HAP-1 (cell line): ENCODE measurements at regions not wholly inside any gene's neighbourhood (a gene's known extent, or its start where the extent isn't known, plus 50 kb on each side); places are given as distances from the start of the nearest gene placed in this dataset.
A peak's percentile ranks its signal among the peaks of the same experiment; 100 is the strongest.
"Not testable (repeated sequence)": the region's sequence is repeated elsewhere in the genome, so short reads cannot be mapped to it uniquely, and the experiment has no call there.

ENCODE experiments used
- DNase-seq, 2 experiments: peaks; one replicate each; pipeline ENCODE4 v3.0.0-alpha.2; 2016 to 2020; ENCODE audit warnings: low spot score in 2 of 2
- H3K27me3 ChIP-seq: fragments of 250-450 bp; sonication (Bioruptor Pico); 2 replicates; pipeline ENCODE4 v1.5.1; 2020; ENCODE audit warnings: low read depth, mild to moderate bottlenecking, moderate library complexity
- H3K36me3 ChIP-seq: fragments of 250-450 bp; sonication (Bioruptor Pico); replicated peaks from 2 replicates; pipeline ENCODE4 v1.5.1; 2020; ENCODE audit warnings: mild to moderate bottlenecking
- H3K4me1 ChIP-seq: fragments of 250-450 bp; sonication (Bioruptor Pico); 2 replicates; pipeline ENCODE4 v1.5.1; 2020; ENCODE audit warnings: mild to moderate bottlenecking
- H3K4me3 ChIP-seq: fragments of 250-450 bp; sonication (Bioruptor Pico); 2 replicates; pipeline ENCODE4 v1.5.1; 2020; ENCODE audit warnings: mild to moderate bottlenecking, moderate library complexity
- H3K9me3 ChIP-seq: fragments of 250-450 bp; sonication (Bioruptor Pico); 2 replicates; pipeline ENCODE4 v1.5.1; 2020; ENCODE audit warnings: mild to moderate bottlenecking, moderate library complexity
- in situ Hi-C: fragments of 300-500 bp; cut with MboI; formaldehyde crosslinking; loops from 3 replicates; pipeline ENCODE4 v1.14.3; 2020; ENCODE audit warnings: low sequenced_read_pairs, inconsistent platforms, mixed read lengths

DNA sequence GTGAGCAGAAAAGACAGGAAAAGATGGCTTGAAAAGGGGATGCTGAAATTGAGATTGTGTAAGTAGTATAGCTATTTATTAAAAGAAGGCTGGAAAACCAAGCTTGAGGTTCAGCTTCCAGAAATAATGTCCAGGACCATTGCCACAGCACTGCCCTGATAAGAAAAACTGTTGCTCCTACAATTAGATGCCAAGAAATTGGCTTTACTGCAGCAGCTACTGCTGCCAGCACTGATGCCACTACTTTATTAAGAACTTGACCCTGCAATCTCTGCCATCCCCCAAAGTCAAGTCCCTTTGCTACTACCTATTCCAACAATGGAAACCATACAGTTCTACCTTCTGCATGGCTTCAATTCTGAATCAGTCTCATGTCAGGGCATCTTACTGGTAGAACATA is 130.0 kb upstream of the VAMP7 start:
- Histone ChIP-seq H3K36me3 (no peaks in the 10 kb centered on the region), H3K4me3 (no peak overlapping the region), H3K9me3 (no peaks in the 10 kb centered on the region), H3K27me3 (peaks cover 2% of the 10 kb centered on the region; the same call in 1 of the 2 replicates), H3K4me1 (peaks cover 3% of the 10 kb centered on the region; the same call in 1 of the 2 replicates)
- in situ Hi-C loops = no loop called here
- DNase-seq = no peak

DNA sequence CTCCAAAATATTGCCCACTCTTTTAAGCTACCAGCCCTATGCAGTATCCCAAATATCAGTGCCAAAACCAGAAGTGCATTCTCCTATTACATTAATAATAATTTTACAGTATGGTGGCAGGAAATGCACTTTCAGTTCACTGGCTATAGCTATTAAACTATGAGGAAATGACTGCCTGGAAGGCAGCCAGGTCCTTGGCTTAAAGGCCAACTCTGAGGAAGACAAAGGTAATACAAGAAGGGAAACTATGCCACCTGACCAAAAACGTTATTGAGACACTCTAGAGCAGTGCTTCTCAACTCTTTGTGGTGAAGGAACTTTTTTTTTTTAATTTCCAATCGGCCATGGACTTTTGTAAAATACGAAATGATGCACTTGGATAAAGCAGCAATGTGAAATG is 133.6 kb upstream of the VAMP7 start:
- Histone ChIP-seq H3K36me3 (no peaks in the 10 kb centered on the region), H3K9me3 (no peaks in the 10 kb centered on the region), H3K27me3 (no peaks in the 10 kb centered on the region), H3K4me3 (no peak overlapping the region), H3K4me1 (no peaks in the 10 kb centered on the region)
- no peak for DNase-seq
- in situ Hi-C loops = no loop called here

DNA sequence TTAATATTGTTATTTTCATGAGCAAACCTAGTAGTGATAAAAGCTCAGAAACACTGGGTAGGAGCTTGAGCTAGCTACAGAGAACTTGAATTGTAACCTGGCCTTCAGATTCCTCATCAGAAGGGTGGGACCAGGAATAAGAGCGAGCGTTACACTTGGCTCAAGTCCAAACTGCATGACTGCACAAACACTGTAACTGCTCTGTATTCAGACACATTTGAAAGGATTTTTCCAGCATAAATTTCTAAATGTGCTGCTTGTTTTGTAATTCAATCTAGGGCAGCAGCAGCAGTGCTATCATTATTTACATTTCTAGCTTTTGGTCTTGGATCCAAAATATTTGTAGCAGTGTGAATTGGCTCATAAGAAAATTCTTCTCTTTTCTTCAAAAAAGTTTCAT is 133.0 kb upstream of the TMLHE start:
- DNase-seq = peak; percentile 65 to 67
- H3K36me3 ChIP-seq = no peaks in the 10 kb centered on the region
- no peak overlapping the region for H3K4me3 ChIP-seq
- no peaks in the 10 kb centered on the region for H3K4me1 ChIP-seq
- H3K9me3 ChIP-seq = no peaks in the 10 kb centered on the region
- no peaks in the 10 kb centered on the region for H3K27me3 ChIP-seq
- in situ Hi-C loops = no loop called here

DNA sequence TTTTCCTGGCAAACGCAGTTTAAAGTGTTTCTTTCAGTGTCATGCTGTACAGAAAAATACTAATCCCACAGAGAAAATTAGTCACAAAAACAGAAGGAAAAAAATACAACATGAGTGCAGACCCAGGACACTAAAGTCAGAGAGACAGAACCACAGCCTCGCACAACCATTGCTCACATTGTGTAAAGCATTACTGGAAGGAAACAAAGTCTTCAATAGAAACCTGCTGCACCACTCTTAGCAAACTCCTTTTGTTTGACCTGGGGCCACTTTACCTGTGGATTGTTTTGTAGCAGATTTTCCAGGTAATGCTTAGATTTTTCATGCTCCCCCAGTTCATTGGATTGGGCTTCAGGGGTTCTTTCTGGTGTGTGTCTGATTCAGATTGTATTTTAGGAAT is 131.8 kb upstream of the TMLHE start:
- no peaks in the 10 kb centered on the region for H3K36me3 ChIP-seq
- in situ Hi-C loops = no loop called here
- no peak for DNase-seq

DNA sequence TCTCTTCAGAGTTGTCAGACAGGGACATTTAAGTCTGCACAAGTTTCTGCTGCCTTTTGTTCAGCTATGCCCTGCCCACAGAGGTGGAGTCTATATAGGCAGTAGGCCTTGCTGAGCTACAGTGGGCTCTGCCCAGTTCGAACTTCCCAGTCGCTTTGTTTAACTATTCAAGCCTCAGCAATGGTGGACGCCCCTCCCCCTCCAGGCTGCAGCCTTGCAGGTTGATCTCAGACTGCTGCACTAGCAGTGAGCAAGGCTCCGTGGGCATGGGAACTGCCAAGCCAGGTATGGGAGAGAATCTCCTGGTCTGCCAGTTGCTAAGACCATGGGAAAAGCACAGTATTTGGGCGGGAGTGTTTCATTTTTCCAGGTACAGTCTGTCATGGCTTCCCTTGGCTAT is 115.6 kb upstream of the TMLHE start:
- H3K4me3 ChIP-seq, H3K36me3 ChIP-seq, H3K4me1 ChIP-seq, H3K27me3 ChIP-seq, H3K9me3 ChIP-seq, in situ Hi-C loops, DNase-seq: not testable (repeated sequence)

More for the DNA sequence above, 131.8 kb upstream of the TMLHE start:
- no peaks in the 10 kb centered on the region for H3K9me3 ChIP-seq
- H3K4me3 ChIP-seq = no peak overlapping the region
- H3K4me1 ChIP-seq = no peaks in the 10 kb centered on the region
- H3K27me3 ChIP-seq = no peaks in the 10 kb centered on the region

DNA sequence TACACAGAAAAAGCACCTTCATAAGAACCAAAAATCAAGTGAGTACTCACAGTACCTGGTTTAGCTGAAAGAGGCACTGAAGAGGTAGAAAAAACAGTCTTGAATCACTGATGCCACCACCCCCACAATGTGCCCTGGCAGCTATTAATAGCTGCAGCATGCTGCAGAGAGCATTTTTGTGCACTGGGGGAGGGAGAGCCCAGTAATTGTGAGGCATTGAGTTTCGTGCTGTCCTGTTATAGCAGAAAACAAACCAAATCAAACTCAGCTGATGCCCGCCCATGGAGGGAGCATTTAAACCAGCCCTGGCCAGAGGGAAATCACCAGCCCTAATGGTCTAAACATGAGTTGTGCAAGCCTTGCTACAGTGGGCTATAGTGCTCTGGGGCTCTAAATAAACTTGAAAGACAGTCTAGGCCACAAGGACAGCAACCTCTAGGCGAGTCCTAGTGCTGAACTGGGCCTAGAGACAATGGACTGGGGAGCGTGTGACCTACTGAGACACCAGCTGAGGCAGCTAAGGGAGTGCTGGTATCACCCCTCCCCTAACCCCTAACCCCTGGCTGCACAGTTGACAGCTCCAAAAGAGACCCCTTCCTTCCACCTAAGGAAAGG is 106.3 kb upstream of the TMLHE start:
- no peak overlapping the region for H3K4me3 ChIP-seq

DNA sequence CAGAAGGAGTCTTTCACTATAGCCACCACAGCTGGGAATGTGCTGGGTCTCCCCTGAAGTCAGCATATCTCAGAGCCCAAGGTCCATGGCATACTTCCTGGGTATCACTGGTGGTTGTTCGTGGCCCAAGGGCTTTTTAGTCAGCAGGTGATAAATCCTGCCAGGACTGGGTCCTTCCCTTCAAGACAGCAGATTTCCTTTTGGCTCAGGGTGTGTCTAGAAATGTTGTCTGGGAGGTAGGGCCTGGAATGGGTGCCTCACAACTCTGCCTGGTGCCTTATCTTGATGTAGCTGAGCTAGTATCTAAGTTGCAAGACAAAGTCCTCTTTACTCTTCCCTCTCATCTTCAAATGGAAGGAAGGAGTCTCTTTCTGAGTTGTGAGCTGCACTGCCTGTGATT is 102.4 kb upstream of the TMLHE start:
- in situ Hi-C loops = no loop called here
- H3K36me3 ChIP-seq = no peaks in the 10 kb centered on the region
- H3K27me3 ChIP-seq = no peaks in the 10 kb centered on the region
- no peaks in the 10 kb centered on the region for H3K9me3 ChIP-seq
- H3K4me3 ChIP-seq = no peak overlapping the region
- H3K4me1 ChIP-seq = no peaks in the 10 kb centered on the region
- DNase-seq = no peak

More for the DNA sequence above, 106.3 kb upstream of the TMLHE start:
- no peaks in the 10 kb centered on the region for H3K9me3 ChIP-seq
- H3K27me3 ChIP-seq = no peaks in the 10 kb centered on the region
- in situ Hi-C loops = no loop called here
- DNase-seq = no peak
- H3K36me3 ChIP-seq = no peaks in the 10 kb centered on the region
- H3K4me1 ChIP-seq = no peaks in the 10 kb centered on the region

DNA sequence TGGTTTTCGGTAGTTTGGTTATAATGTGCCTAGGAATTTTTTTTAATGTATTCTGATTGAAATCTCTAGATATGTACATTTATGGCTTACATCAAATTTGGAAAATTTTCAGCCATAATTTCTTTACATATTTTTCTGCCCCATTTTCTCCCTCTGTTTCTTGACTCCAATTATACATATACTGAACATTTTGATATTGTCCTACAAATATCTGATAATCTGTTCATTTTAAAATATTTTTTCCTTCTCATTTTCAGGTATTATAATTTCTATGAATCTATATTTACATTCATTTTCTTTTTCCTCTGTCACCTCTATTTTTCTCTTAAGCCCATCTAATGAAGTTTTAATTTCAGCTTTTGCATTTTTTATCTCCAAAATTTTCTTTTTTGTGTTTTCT is 82.7 kb upstream of the TMLHE start:
- Histone ChIP-seq H3K4me3 (no peak overlapping the region), H3K27me3 (no peaks in the 10 kb centered on the region; the same call in 1 of the 2 replicates), H3K4me1 (no peaks in the 10 kb centered on the region), H3K36me3 (no peaks in the 10 kb centered on the region), H3K9me3 (no peaks in the 10 kb centered on the region)
- in situ Hi-C loops = no loop called here
- DNase-seq = no peak

DNA sequence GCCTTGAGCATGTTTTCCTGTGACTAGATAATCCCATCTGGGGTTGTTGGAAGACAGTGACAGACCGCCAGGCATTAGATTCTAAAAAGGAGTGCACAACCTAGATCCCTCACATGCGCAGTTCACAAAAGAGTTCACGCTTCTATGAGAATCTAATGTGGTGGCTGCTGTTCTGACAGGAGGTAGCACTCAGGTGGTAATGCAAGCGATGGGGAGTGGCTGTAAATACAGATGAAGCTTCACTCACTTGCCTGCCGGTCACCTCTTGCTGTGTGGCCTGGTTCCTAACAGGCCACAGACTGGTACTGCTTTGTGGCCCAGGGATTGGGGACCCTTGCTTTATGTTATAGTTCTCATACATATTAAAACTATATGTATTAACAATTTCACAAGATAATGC is 81.9 kb upstream of the TMLHE start:
- Histone ChIP-seq H3K4me1 (no peaks in the 10 kb centered on the region), H3K36me3 (no peaks in the 10 kb centered on the region), H3K4me3 (no peak overlapping the region), H3K27me3 (no peaks in the 10 kb centered on the region; the same call in 1 of the 2 replicates), H3K9me3 (no peaks in the 10 kb centered on the region)
- in situ Hi-C loops = no loop called here
- DNase-seq = no peak

DNA sequence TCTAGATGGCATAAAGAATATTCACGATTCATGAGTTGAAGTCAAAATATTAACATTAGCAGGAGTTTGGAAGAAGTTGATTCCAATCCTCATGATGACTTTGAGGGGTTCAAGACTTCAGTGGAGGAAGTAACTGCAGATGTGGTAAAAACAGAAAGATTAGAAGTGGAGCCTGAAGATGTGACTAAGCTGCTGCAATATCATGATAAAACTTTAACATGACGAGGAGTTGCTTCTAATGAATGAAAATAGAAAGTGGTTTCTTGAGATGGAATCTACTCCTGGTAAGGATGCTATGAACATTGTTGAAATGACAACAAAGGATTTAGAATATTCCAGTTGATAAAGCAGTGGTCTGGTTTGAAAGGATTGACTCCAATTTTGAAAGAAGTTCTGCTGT is 70.1 kb upstream of the TMLHE start:
- no peak overlapping the region for H3K4me3 ChIP-seq
- no peaks in the 10 kb centered on the region for H3K36me3 ChIP-seq
- DNase-seq = no peak
- H3K27me3 ChIP-seq = no peaks in the 10 kb centered on the region; the same call in 1 of the 2 replicates
- H3K9me3 ChIP-seq = no peaks in the 10 kb centered on the region
- in situ Hi-C loops = no loop called here
- H3K4me1 ChIP-seq = no peaks in the 10 kb centered on the region

DNA sequence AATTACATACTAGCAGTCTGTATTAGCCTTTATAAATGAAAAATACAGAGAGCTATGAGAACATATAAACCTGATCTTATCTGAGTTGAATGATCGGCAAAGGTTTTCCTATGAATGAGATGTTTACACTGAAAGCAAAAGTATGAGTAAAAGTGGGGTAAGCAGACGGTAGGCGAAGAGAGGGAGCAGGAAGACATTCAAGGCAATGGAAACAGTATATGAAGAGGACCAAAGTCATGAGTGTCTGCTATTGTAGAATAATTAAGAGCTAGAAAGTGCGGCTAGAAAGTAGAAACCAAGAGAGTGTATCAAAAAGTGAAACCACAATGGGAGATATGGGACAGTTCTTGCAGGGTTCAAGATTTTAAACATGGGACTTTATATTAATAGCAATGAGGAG is 67.0 kb upstream of the TMLHE start:
- in situ Hi-C loops = no loop called here
- DNase-seq = no peak
- H3K36me3 ChIP-seq = no peaks in the 10 kb centered on the region

DNA sequence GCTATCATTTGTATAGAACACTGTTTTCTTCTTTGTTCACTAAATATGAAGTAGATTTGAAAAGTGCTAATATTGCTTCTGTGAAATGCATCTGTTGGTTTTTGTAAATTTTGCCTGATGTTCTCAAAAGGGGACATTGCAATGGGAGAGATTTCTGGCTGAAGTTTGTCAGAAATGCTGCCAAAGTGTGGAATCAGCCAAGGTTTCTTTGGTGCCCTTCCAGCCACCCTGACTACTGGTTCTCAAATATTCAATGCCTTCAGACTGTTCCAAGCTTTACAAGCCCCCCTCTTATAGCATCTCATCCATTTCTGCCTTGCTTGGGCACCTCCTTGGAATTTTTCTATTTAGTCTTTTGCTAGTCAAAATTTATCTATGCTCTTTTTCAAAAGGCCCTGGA is 60.6 kb upstream of the TMLHE start:
- H3K9me3 ChIP-seq = no peaks in the 10 kb centered on the region
- no peak overlapping the region for H3K4me3 ChIP-seq
- in situ Hi-C loops = no loop called here
- 0 out of 2 replicates have a peak, but pooled peaks cover 3% of the 10 kb centered on the region for H3K27me3 ChIP-seq
- no peaks in the 10 kb centered on the region for H3K36me3 ChIP-seq
- DNase-seq = no peak
- H3K4me1 ChIP-seq = no peaks in the 10 kb centered on the region

More for the DNA sequence above, 67.0 kb upstream of the TMLHE start:
- Histone ChIP-seq H3K4me3 (no peak overlapping the region), H3K4me1 (no peaks in the 10 kb centered on the region), H3K27me3 (peaks cover 3% of the 10 kb centered on the region; the same call in 1 of the 2 replicates), H3K9me3 (no peaks in the 10 kb centered on the region)

DNA sequence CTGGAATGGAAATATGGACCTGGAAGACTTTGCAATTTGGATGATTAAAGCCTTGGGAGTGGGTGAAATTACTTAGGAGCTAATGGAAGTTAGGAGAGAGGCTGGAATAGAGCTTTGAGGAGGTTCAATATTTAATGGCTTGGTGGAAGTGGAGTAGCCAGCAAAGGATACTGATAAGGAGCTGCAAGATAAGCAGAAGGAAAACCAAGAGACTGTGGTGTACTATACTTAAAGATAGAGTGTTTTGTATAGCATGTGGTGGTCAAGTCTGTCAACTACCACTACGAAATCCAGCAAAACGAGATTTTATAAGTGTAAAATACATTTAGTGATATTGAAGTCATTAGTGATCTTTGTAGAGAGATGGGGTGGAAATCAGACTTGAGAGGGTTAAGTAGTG is 54.0 kb upstream of the TMLHE start:
- DNase-seq = no peak
- Histone ChIP-seq H3K27me3 (no peaks in the 10 kb centered on the region; the same call in 1 of the 2 replicates), H3K36me3 (no peaks in the 10 kb centered on the region), H3K4me1 (no peaks in the 10 kb centered on the region), H3K9me3 (no peaks in the 10 kb centered on the region), H3K4me3 (no peak overlapping the region)
- in situ Hi-C loops = no loop called here
